Transverse colon (tissue), 4 donors: ENCODE measurements at regions not wholly inside any gene's neighbourhood (a gene's known extent, or its start where the extent isn't known, plus 50 kb on each side); places are given as distances from the start of the nearest gene placed in this dataset.
A peak's percentile ranks its signal among the peaks of the same experiment; 100 is the strongest.

Source experiments
- DNase-seq: peaks from one replicate; pipeline ENCODE4 v3.0.0-alpha.2; 2019
- H3K27ac ChIP-seq, 4 donors: fragments of 200-600 bp; sonication (generic); 2 replicates each; pipeline ENCODE4 v1.5.1; 2016 to 2018; ENCODE audit warnings: inconsistent platforms in 4 of 4
- H3K27me3 ChIP-seq: fragments of 200-600 bp; sonication (generic); 2 replicates; pipeline ENCODE4 v1.5.1; 2017; ENCODE audit warnings: inconsistent platforms
- H3K36me3 ChIP-seq, 4 donors: fragments of 200-600 bp; sonication (generic); 2 replicates each; pipeline ENCODE4 v1.5.1; 2017 to 2019; ENCODE audit warnings: inconsistent platforms in 4 of 4
- H3K4me1 ChIP-seq, 4 donors: fragments of 200-600 bp; sonication (generic); 2 replicates each; pipeline ENCODE4 v1.5.1; 2017 to 2020; ENCODE audit warnings: inconsistent platforms in 4 of 4
- H3K4me3 ChIP-seq, 4 donors: fragments of 200-600 bp; sonication (generic); 1 replicate in 1 of 4; 2 replicates in 3 of 4; pipeline versions ENCODE4 v1.5.1 to v1.6.1; 2017 to 2019; ENCODE audit warnings: inconsistent platforms in 4 of 4
- H3K9me3 ChIP-seq, 2 donors: fragments of 200-600 bp; sonication (generic); 2 replicates each; pipeline ENCODE4 v1.5.1; 2017 to 2019; ENCODE audit warnings: inconsistent platforms in 2 of 2
- EP300 ChIP-seq: sonication (generic); formaldehyde crosslinking; IDR thresholded peaks from one replicate; pipeline ENCODE4 v1.6.1; 2017; ENCODE audit warnings: antibody characterized with exemption, low read depth
- POLR2A ChIP-seq: fragments of 450-650 bp; IDR thresholded peaks from one replicate; pipeline ENCODE4 v1.6.1; 2016; ENCODE audit warnings: antibody characterized with exemption, mild to moderate bottlenecking, moderate library complexity
- POLR2AphosphoS5 ChIP-seq, 3 donors: sonication (generic); formaldehyde crosslinking; IDR thresholded peaks; one replicate each; pipeline ENCODE4 v1.6.1; 2016; ENCODE audit warnings: antibody characterized with exemption in 3 of 3
- WGBS, 2 donors: methylation state at CpG; one replicate each; pipeline ENCODE4 v1.1.5; 2018; ENCODE audit warnings: low coverage in 1 of 2; 5-methylcytosine and 5-hydroxymethylcytosine counted together
- in situ Hi-C, 4 donors: fragments of 200-750 bp; cut with MboI; loops; one replicate each; pipeline versions ENCODE4 v1.15.0 to v1.15.1; 2017; ENCODE audit warnings: low sequenced_read_pairs in 3 of 4, low pct_ligation_motif_present in 1 of 4, low pct_unique_long_range_greater_than_20kb in 1 of 4
- intact Hi-C: fragments of 100-400 bp; cut with DNase I; formaldehyde crosslinking; loops from one replicate; pipeline ENCODE4 v1.15.1; 2023; ENCODE audit warnings: low total_unique reads
- TF ChIP-seq, protein P1 (sequence below), 5 experiments: fragments of 200-600 bp in 3 of 5; fragments of 450-650 bp in 2 of 5; sonication (generic) in 3 of 5; IDR thresholded peaks; 1 replicate in 2 of 5; 2 replicates in 3 of 5; pipeline ENCODE4 v1.5.1; 2016 to 2017; ENCODE audit warnings: antibody characterized with exemption in 5 of 5, inconsistent platforms in 3 of 5, mild to moderate bottlenecking in 2 of 5, moderate library complexity in 1 of 5

GRCh38 chr5:159765760-159766517 lies 150.3 kb upstream of the ADRA1B start:
- Histone ChIP-seq H3K9me3 (no peaks in the 10 kb centered on the region), H3K27ac (no peak overlapping the region), H3K4me1 (peaks cover 0 to 11% (median 0%) of the 10 kb centered on the region in 4 donors), H3K36me3 (no peaks in the 10 kb centered on the region), H3K27me3 (no peaks in the 10 kb centered on the region), H3K4me3 (no peak overlapping the region)
- TF ChIP-seq, protein P1, sequence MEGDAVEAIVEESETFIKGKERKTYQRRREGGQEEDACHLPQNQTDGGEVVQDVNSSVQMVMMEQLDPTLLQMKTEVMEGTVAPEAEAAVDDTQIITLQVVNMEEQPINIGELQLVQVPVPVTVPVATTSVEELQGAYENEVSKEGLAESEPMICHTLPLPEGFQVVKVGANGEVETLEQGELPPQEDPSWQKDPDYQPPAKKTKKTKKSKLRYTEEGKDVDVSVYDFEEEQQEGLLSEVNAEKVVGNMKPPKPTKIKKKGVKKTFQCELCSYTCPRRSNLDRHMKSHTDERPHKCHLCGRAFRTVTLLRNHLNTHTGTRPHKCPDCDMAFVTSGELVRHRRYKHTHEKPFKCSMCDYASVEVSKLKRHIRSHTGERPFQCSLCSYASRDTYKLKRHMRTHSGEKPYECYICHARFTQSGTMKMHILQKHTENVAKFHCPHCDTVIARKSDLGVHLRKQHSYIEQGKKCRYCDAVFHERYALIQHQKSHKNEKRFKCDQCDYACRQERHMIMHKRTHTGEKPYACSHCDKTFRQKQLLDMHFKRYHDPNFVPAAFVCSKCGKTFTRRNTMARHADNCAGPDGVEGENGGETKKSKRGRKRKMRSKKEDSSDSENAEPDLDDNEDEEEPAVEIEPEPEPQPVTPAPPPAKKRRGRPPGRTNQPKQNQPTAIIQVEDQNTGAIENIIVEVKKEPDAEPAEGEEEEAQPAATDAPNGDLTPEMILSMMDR (IDR thresholded peaks at IDR 0.05) = no peak
- no peak for TF ChIP-seq EP300
- TF ChIP-seq POLR2A = no peak
- TF ChIP-seq POLR2AphosphoS5 (IDR thresholded peaks at IDR 0.05) = no peak
- WGBS, 2 donors = 70 to 78% methylated on average over 8 of the region's 8 CpGs
- in situ Hi-C loops = no loop called here
- no peak for DNase-seq
- intact Hi-C loops = no loop called here

DNA sequence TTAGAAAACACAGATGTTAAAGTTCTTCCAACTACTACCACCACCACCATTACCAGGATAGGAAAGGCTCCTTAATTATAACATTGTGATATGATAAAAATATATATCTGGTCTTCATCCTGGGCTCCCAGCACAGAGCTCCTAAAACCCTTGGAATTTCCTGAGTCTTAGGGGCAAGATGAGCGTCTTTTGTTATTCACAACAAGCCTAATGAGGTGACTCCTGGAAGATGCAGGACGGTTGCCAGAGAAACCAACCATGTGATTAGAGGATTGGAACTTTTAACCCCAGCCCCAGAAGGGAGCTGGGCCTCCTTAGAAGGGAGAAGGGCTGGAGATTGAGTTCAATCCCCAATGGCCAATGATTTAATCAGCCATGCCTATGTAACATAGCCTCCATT lies 148.0 kb upstream of the ADRA1B start:
- H3K36me3 ChIP-seq = no peaks in the 10 kb centered on the region
- intact Hi-C loops = no loop called here
- no peak overlapping the region for H3K27ac ChIP-seq
- peaks cover 0 to 15% (median 2%) of the 10 kb centered on the region in 4 donors for H3K4me1 ChIP-seq
- no peak overlapping the region for H3K4me3 ChIP-seq
- in situ Hi-C loops = no loop called here
- no peaks in the 10 kb centered on the region for H3K9me3 ChIP-seq
- no peak for DNase-seq
- 60 to 75% methylated on average over 2 of the region's 2 CpGs for WGBS, 2 donors
- H3K27me3 ChIP-seq = peaks cover 10% of the 10 kb centered on the region
- no peak for TF ChIP-seq POLR2A
- TF ChIP-seq EP300 = no peak
- no peak for TF ChIP-seq POLR2AphosphoS5 (IDR thresholded peaks at IDR 0.05)
- TF ChIP-seq, protein P1 (IDR thresholded peaks at IDR 0.05) = no peak

DNA sequence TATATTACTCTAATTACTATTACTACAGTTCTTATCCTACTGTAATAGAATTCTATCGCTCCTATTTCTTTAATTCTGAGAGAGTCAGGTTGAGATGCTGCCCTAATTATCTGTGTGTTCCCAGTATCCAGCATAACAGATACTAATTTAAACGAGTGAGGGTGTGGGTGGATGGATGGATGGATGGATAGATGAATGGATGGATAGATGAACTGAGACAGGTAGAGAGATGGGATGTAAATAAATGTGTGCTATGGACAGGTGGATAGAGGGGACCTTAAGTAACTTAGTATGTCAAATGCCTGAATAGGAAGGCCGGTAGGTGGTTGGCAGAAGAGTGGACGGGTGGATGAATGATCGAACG lies 143.6 kb upstream of the ADRA1B start:
- intact Hi-C loops (no loop called here), in situ Hi-C loops (no loop called here)
- TF ChIP-seq POLR2AphosphoS5 (IDR thresholded peaks at IDR 0.05) (no peak), POLR2A (no peak), EP300 (no peak)
- TF ChIP-seq, protein P1 (IDR thresholded peaks at IDR 0.05) = no peak
- Histone ChIP-seq H3K27ac (peak overlapping the region in 1 of 4 donors; percentile 62), H3K4me1 (peaks cover 0 to 9% (median 5%) of the 10 kb centered on the region in 4 donors), H3K4me3 (no peak overlapping the region), H3K9me3 (no peaks in the 10 kb centered on the region), H3K27me3 (peaks cover 22% of the 10 kb centered on the region), H3K36me3 (no peaks in the 10 kb centered on the region)
- DNase-seq = no peak
- WGBS, 2 donors = 65 to 72% methylated on average over 6 of the region's 6 CpGs

- intact Hi-C loops (no loop called here), in situ Hi-C loops (no loop called here)
- peak; percentile 60 for DNase-seq
- H3K27me3 ChIP-seq = peaks cover 22% of the 10 kb centered on the region
- peak overlapping the region in 3 of 4 donors; percentile 11 to 37 (median 29) for H3K4me3 ChIP-seq
- H3K9me3 ChIP-seq = no peaks in the 10 kb centered on the region
- H3K36me3 ChIP-seq = no peaks in the 10 kb centered on the region
- peak in 2 of 3 donors; percentile 22 to 40 for TF ChIP-seq POLR2AphosphoS5 (IDR thresholded peaks at IDR 0.05)
- TF ChIP-seq, protein P1 (IDR thresholded peaks at IDR 0.05) = no peak
- H3K27ac ChIP-seq = peak overlapping the region; percentile 25 to 62 (median 54)
- peaks cover 0 to 9% (median 5%) of the 10 kb centered on the region in 4 donors for H3K4me1 ChIP-seq
- WGBS, 2 donors = 3 to 16% methylated on average over 7 to 50 of the region's 71 CpGs
Observed at GRCh38 chr5:159773062-159773924, 143.0 kb upstream of the ADRA1B start.
